Activated CD8-positive, alpha-beta memory T cell treated with anti-CD3 and anti-CD28 coated beads, Interleukin-2, amount 50 U/mL, for 4 hours (primary cell): ENCODE measurements at regions not wholly inside any gene's neighbourhood (a gene's known extent, or its start where the extent isn't known, plus 50 kb on each side); places are given as distances from the start of the nearest gene placed in this dataset.

Experiments used
- DNase-seq: peaks from one replicate; pipeline ENCODE4 v3.0.0-alpha.2; 2020

- no peak for DNase-seq
Observed at GRCh38 chr5:155303120-155303519, 289.6 kb downstream of the KIF4B start.

- DNase-seq: no peak
Observed at GRCh38 chr5:155307229-155307628, 293.7 kb downstream of the KIF4B start.

GRCh38 chr5:155308289-155308688 is 294.7 kb downstream of the KIF4B start:
- no peak for DNase-seq

- DNase-seq: no peak
Observed at GRCh38 chr5:155309021-155309746, 295.6 kb downstream of the KIF4B start.

- no peak for DNase-seq
Observed at GRCh38 chr5:155311721-155312120, 298.2 kb downstream of the KIF4B start.

- DNase-seq: no peak
Observed at GRCh38 chr5:155313518-155313917, 300.0 kb downstream of the KIF4B start.

GRCh38 chr5:155316070-155316714 is 302.6 kb downstream of the KIF4B start:
- DNase-seq: no peak

GRCh38 chr5:155332618-155333017 is 319.1 kb downstream of the KIF4B start:
- DNase-seq: no peak

GRCh38 chr5:155342956-155343355 is 329.4 kb downstream of the KIF4B start:
- no peak for DNase-seq

- DNase-seq: no peak
Observed at GRCh38 chr5:155343468-155343867, 329.9 kb downstream of the KIF4B start.

- DNase-seq: no peak
Observed at GRCh38 chr5:155353231-155353630, 339.7 kb downstream of the KIF4B start.

- DNase-seq: no peak
Observed at GRCh38 chr5:155366096-155366495, 352.5 kb downstream of the KIF4B start.

GRCh38 chr5:155367841-155368240 is 354.3 kb downstream of the KIF4B start:
- no peak for DNase-seq

GRCh38 chr5:155368490-155368889 is 354.9 kb downstream of the KIF4B start:
- no peak for DNase-seq

- no peak for DNase-seq
Observed at GRCh38 chr5:155380480-155380879, 366.9 kb downstream of the KIF4B start.

- DNase-seq: no peak
Observed at GRCh38 chr5:155381654-155382053, 368.1 kb downstream of the KIF4B start.

- DNase-seq: no peak
Observed at GRCh38 chr5:155389498-155389897, 375.9 kb downstream of the KIF4B start.

- no peak for DNase-seq
Observed at GRCh38 chr5:155394727-155395126, 381.2 kb downstream of the KIF4B start.

GRCh38 chr5:155402927-155403640 is 389.5 kb downstream of the KIF4B start:
- no peak for DNase-seq

- no peak for DNase-seq
Observed at GRCh38 chr5:155406815-155407214, 393.3 kb downstream of the KIF4B start.

- DNase-seq: no peak
Observed at GRCh38 chr5:155408465-155408864, 394.9 kb downstream of the KIF4B start.

GRCh38 chr5:155416765-155417164 is 403.2 kb downstream of the KIF4B start:
- no peak for DNase-seq

GRCh38 chr5:155418960-155419579 is 405.5 kb downstream of the KIF4B start:
- DNase-seq: no peak

- no peak for DNase-seq
Observed at GRCh38 chr5:155430192-155430591, 416.6 kb downstream of the KIF4B start.
